COR-L47 (cell line): ENCODE measurements at regions not wholly inside any gene's neighbourhood (a gene's known extent, or its start where the extent isn't known, plus 50 kb on each side); places are given as distances from the start of the nearest gene placed in this dataset.
"Not testable (repeated sequence)": the region's sequence is repeated elsewhere in the genome, so short reads cannot be mapped to it uniquely, and the experiment has no call there.

Source experiments
- DNase-seq: peaks from one replicate; lab custom pipeline; 2025; lab: John Stamatoyannopoulos, UW

GRCh38 chr10:118870467-118871243 lies 115.9 kb upstream of the CACUL1 start:
- no peak for DNase-seq

- DNase-seq: no peak
Observed at GRCh38 chr10:118871244-118871865, 116.6 kb upstream of the CACUL1 start.

GRCh38 chr10:118873091-118873737 lies 118.4 kb upstream of the CACUL1 start:
- no peak for DNase-seq

- DNase-seq: no peak
Observed at GRCh38 chr10:118873738-118874105, 119.0 kb upstream of the CACUL1 start.

GRCh38 chr10:118874171-118874570 lies 119.4 kb upstream of the CACUL1 start:
- DNase-seq: no peak

- no peak for DNase-seq
Observed at GRCh38 chr10:118875087-118875486, 120.3 kb upstream of the CACUL1 start.

GRCh38 chr10:118882741-118883140 lies 128.0 kb upstream of the CACUL1 start:
- no peak for DNase-seq

GRCh38 chr10:118892255-118892654 lies 137.3 kb upstream of the NANOS1 start:
- DNase-seq: no peak

- DNase-seq: not testable (repeated sequence)
Observed at GRCh38 chr10:118894891-118895290, 134.6 kb upstream of the NANOS1 start.

- DNase-seq: no peak
Observed at GRCh38 chr10:118900617-118901016, 128.9 kb upstream of the NANOS1 start.

GRCh38 chr10:118901380-118901779 lies 128.1 kb upstream of the NANOS1 start:
- no peak for DNase-seq

- DNase-seq: peak; percentile 30
Observed at GRCh38 chr10:118901906-118902305, 127.6 kb upstream of the NANOS1 start.

GRCh38 chr10:118902656-118903055 lies 126.9 kb upstream of the NANOS1 start:
- not testable (repeated sequence) for DNase-seq

GRCh38 chr10:118903251-118903650 lies 126.3 kb upstream of the NANOS1 start:
- DNase-seq: no peak

- DNase-seq: no peak
Observed at GRCh38 chr10:118903691-118904090, 125.8 kb upstream of the NANOS1 start.

GRCh38 chr10:118904286-118904685 lies 125.2 kb upstream of the NANOS1 start:
- DNase-seq: no peak

GRCh38 chr10:118907051-118907450 lies 122.5 kb upstream of the NANOS1 start:
- DNase-seq: no peak

- no peak for DNase-seq
Observed at GRCh38 chr10:118908557-118909256, 120.8 kb upstream of the NANOS1 start.

GRCh38 chr10:118910702-118911101 lies 118.8 kb upstream of the NANOS1 start:
- no peak for DNase-seq

- DNase-seq: no peak
Observed at GRCh38 chr10:118911363-118911762, 118.2 kb upstream of the NANOS1 start.

- no peak for DNase-seq
Observed at GRCh38 chr10:118912961-118913600, 116.4 kb upstream of the NANOS1 start.

- no peak for DNase-seq
Observed at GRCh38 chr10:118913825-118914224, 115.7 kb upstream of the NANOS1 start.
